Occipital lobe (tissue), 1 donor: ENCODE measurements at regions not wholly inside any gene's neighbourhood (a gene's known extent, or its start where the extent isn't known, plus 50 kb on each side); places are given as distances from the start of the nearest gene placed in this dataset.

ENCODE experiments used
- DNase-seq: peaks from one replicate; lab custom pipeline; 2025; lab: John Stamatoyannopoulos, UW

DNA sequence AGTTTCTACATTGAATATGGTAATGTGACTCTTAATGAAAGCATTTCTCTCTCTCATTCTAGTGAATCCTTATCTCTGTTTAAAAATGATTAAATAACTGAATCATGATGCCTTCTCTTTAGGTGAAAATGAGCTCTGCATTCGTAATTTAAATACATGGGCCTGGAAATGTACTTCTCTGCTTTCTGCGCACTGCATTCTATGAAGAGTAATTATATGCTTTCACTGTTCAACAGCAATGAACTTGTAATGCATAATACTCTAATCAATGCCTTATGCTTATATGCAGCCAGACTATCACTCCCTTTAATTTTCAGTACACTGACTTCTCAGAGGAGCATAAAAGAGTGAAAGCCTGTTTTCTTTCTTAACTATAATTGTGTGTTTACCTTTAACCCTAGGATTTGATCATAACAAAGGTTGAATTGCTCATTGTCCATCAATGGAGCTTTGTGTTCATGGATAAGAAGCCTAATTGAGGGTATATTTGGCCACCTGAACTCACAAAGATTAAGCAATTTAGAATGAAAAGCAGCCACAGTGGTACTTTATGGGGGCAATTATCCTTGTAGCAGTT, 330.8 kb upstream of the PDZRN3 start:
- DNase-seq = no peak

DNA sequence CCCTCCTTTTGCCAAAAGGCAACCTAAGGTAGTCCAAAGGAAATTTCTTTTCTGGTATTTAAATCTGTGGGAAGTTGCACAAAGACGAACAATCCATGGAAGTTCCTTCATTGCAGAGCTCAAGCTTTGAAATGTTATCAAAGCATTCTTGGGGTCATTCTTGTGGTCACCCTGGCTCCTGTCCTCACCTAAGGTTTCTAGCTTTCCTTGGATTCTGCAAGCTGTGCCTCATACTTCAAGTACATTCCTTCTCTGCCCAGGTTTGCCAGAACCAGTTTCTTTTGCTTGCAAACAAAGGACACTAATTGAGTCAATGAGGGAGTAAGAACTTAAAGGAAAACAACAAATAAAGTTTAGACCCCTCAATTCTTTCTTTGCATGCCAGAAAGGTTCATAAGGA, 329.8 kb upstream of the PDZRN3 start:
- DNase-seq = no peak

DNA sequence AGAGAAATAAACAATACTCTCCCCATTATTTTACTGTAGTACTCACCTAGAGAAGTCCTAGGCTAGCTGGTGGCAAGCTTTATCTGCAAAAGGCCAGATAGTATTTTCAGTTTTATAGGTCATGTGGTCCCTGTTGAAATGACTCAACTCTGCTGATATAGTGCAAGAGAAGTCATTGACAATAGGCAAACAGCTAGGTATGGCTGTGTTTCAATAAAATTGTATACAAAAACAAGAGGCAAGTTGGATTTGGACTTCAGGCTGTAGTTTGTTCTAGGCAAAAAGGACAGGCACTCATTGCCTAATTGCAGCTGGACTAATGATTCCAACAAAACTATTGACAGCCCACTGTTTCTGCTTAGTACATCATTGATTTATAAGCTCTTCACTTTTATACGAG, 328.0 kb upstream of the PDZRN3 start:
- DNase-seq = no peak

DNA sequence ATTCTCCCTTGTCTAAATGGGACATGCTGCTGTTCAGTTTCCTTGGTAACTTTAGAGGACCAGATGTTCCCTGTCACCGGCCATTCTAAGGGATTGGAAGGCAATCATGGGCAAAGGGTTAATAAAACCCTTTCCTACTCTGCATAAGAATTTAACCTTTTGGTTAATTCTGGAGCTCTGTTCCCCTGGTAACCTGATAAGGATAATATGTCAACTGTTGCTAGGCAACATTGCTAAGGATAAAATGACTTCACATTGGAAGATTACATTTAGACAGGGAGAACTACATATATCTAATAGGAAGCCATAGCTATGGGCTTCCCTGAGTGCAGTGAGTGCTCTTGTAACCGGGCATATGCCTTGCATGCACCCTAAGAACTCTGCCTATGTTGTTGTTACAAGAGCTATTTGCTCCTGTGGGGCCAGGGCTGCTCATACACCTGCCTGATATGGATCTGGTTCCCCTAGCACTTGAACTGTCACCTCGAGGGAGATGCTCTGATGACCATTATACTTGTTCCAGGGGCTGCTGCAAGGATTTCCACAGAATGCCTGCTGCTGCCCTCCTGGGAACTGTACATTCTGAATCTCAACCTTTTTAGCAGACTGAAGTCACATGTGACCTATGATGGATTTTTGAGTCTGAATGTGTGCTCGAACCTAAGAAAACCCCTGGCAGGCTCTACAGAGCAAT, 326.3 kb upstream of the PDZRN3 start:
- no peak for DNase-seq

DNA sequence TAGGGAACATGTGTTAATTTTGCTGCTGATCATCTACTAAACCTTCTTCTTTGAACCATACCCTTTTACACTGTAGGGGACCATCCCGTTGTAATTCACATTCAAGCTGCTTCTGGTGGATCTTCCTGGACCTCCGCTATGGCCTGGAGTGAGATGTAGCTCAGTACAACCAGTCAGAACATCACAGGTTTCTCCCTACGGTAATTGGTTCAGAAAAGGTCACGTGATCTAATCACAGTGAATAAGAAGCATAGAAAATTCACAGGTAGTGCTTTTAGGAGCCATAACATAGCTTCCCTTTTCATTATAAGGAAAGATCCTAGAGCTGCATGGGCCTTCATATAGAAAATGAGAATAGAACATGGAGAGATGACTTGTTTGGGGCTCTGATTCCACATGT, 320.8 kb upstream of the PDZRN3 start:
- DNase-seq = no peak

DNA sequence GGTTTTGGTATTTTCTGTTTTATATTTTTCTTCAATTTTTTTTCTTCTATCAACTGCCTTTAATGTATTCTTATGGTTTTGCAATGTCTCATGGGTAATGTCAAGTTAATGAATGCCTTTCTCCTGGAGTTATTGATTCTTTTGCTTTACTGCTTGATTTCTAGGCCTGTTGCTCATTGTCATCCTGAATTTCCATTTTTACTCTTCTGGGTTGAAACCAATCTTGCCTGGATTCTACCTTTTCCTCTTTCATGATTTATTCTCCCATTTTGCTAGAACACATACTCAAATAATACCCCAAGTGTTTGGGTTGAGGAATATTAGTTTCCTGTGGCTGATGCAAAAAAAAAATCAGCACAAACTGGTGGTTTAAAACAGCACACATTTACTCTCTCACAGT, 315.2 kb upstream of the PDZRN3 start:
- DNase-seq = no peak

DNA sequence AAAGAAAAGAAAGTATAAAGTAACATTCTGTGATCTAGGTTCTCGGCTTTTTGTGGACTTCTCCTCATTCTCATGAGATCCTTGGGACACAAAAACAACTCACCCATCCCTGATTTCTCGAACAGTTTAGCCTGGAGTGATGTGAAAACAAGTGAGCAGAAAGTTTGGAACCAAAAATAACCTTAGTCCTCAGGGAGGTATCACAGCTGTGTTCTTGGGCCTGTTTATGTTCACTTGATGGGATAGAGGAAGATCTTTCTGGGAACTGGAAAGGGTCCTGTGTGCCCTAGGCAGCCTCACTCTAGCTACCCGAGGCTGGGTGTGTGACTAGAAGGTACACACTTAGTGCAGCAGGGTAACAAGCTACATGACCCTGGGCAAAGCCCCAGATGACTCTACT, 308.8 kb upstream of the PDZRN3 start:
- DNase-seq = no peak

DNA sequence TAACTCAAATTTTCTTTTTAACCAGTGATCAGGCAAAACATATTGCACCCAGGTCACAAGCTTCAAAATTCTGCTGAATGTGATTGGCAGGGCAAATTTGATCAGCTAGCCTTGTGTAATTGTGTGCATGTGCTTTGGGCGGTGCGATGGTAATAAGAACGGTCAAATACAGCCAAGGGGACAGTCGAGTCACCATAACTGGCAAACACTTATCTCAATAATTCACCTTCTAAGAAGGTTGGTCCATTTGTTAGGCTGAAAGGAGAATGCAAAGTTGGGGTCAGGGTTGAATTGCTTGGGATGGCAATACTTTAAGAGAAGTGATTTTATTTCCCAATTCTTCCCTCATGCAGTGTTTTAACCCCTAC, 302.4 kb upstream of the PDZRN3 start:
- DNase-seq = no peak

DNA sequence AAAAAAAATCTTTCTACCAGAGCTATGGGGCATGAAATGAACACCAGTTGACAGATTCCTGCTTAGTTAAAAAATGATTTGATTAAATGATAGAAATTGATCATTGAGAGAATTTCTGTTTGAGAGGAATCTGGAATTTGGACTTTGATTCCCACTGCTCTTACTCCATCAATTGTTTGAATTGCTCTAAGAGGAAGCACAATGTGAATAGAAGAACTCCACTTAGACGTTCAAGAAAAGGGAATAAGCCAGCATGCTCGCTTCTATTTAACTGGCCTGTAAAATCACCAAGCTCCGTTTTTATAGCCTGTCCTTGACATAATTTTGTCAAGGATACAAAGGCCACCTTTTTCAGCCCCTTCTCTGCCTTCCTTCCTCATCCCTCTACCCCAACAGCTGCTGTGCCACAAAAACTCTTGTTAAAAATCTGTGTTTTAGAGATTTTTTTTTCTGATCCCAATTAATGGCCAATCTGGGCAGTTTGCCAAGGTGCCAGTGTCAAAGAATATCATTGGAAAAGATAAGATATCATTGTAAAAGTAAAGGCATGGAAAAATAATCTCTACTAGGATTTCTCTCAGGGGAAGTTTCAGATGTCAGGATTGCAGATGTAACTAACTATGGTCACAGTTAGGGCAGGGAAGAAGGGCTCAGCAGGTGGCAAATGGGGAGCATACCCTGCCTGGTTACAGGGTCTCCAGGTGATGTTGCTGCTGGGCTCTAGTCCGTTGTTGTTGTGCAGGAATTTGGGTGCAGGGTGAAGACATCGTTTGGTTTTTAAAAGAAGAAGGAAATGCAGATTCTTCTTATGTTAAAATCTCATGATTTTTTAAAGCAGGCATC, 301.8 kb upstream of the PDZRN3 start:
- DNase-seq = no peak

DNA sequence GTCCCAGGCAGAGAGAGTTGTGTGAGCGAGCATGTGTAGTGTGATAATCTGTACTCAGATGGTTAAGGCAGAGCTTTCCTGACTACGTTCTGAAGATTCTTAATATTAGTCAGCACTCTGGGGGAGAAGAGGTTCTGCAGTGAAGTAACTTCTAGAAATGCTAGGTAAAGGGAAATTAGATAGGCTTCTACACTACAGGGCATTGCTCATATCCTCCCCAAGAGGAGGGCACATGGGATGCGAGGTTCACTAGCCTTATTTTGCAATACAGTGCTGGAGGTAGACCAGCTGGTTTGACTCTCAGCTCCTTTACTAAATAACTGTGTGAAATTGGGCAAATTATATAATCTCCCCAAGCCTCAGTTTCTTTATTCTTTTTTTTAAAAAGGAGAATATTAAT, 300.3 kb upstream of the PDZRN3 start:
- no peak for DNase-seq

DNA sequence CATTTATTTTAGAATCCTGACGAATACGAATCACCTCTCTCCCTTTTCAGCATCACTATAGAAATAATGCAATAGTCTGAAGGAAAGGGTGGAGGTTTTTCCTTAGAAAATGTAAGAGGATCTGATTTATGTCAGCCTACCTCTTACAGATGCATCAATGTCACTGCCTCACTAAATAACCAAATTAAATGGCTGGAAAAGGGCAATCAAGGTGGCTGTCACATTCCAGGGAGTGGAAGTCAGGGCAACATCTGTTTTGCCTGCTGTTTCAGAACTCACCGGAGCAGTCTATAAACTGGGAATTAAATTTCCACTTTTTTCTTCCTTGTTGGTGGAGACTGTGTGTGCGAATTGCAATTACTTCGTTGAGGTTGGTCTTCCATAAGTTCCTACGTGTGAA, 299.3 kb upstream of the PDZRN3 start:
- DNase-seq = no peak

DNA sequence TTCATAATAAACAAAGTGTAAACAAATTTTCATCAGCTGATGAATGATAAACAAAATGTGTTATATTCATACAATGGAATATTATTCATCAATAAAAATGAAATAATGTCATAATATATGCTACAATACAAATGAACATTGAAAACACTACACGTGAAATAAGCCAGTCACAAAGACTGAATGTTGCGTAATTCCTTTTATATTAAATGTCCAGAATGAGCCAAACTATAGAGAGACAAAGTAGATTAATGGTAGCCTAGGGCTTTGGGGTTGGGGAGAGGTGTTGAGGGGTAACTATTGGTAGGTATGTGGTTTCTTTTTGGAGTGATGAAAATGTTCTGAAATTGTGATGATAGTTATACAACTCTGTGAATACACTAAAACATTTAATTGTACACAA, 292.9 kb upstream of the PDZRN3 start:
- DNase-seq = no peak

DNA sequence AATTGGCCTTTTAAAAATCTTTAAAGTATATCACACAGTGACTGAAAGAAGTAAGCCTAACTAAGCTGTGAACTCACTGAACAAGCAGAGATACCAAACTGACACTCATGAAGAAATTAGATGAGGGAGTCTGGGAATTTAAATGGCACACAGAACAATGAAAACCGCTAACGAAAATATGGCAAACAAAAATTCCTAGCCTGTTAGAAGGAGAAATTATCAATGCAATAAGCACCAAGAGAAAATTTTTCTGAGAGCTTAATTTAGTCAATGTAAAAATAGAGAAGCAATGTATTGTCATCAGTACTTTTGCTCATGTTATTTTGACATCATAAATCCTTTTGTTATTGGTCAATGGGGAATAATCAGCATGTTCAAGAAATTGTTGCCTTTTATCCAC, 291.1 kb upstream of the PDZRN3 start:
- DNase-seq = no peak

DNA sequence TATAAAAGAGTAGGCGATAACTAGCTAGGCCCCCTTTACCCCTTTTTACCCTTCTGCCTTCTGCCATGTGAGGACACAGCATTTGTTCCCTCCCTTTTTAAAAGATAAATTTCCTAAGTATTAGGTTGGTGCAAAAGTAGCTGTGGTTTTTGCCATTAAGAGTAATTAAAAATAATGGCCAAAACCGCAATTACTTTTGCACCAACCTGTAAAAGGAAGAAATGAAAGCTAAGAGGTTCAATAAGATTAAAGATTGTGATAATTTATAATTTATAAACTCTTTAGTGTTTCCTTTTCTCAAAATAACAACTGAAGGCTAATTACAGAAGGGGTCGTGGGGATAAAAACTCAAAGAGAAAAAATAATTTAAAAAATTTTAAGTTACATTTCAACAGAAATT, 283.5 kb upstream of the PDZRN3 start:
- no peak for DNase-seq

DNA sequence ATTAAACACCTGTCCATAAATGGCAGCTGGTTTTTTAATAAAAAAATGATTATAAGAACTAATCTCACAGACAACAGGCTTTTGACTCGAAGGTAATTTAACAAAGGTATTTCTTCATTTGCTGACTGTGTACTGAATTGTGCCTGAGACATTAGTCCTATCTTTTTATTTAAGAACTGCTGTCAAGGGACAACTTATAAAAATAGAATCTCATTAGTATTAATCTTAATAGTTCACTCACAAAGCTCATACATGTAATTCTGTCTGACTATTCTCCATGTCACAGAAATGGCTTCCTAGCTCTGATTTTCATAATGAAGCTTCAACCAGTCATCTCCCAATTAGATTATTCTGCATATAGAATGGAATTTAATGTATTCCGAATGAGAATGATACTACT, 276.9 kb upstream of the PDZRN3 start:
- DNase-seq = no peak

DNA sequence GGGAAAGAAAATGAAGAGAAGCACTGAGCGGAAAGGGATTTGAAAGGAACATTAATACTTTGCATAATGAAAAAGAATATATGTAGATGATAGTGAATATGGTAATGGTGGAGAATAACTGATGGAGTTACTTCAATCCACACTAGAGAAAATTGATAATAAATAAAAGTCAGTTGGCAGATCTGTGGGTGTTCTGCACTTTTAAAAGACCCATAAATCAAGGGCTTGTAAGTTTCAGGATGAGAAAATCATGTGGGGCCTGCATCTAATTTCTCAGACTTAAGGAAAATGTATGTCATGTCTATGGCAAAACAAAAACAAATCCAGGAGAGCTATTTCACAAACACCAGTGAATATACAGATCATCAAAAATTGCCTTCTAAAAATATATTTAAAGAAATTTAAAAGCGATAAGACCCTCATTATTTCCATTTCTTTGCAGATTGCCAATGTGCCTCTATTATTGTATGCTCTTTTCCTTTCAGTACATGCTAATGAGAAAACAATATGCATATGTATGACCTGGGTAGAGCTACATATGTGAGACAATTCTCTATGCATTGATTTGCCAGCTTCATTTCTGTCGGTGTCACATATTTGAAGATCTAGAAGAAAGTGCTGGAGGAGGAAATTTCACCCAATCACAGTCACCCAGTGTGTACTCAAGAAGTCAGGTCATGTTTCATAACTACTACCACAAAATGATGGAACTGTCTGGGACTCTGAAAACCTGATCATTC, 269.9 kb upstream of the PDZRN3 start:
- DNase-seq = no peak

DNA sequence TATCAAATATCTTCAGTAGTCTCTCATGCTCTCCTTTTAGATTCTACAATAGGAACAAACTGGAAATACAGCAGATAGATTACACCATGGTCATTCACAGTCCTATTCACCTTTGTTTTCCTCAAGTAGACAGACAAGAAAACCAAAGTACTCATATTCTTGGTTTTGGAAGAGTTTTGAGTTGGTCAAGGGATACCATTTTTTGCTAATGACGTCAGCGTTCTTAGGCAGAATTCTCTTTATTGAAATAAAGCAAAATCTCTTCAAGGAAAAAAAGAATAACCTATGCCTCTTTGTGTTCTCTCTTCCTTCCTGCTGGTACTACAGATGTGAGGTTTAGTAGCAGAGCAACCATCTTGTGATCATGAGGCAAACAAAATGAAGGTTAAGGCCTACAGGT, 268.3 kb upstream of the PDZRN3 start:
- no peak for DNase-seq

DNA sequence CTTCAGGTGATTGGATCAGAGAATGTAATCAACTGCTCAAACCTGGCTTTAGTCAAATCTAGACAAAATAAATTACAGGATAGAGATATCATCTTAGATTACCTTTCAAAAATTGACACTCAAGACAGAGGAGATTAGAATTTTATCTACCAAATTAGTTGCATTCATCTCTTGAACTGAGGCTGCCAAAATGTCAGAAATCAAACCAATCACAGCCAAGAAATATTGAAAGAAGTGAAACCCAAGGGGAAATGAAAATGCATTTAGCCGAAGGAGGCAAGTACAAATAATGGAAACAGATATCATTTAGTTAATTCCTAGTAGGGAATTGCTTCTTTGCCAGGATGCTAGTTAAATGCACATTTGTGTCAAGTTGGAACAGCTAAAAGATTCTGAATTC, 261.1 kb upstream of the PDZRN3 start:
- DNase-seq = no peak

DNA sequence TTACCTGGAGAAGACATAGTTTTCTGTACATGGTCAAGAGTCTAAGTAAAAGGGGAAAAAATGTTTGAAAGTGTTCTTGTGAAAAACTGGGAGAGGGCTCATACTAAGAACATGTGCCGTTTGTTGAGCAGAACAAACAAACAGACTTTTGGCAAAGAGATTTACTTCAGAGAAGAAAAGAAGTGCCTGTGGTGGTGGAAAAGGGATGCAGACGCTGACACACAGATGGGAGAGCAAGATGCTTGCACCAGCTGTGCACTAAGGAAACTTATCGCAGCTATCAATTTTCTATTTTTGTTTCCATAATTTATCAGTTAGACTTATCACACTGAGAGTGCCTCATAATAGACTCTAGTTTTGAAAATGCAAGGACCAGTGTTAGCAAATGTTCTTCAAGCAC, 259.6 kb upstream of the PDZRN3 start:
- DNase-seq = no peak

DNA sequence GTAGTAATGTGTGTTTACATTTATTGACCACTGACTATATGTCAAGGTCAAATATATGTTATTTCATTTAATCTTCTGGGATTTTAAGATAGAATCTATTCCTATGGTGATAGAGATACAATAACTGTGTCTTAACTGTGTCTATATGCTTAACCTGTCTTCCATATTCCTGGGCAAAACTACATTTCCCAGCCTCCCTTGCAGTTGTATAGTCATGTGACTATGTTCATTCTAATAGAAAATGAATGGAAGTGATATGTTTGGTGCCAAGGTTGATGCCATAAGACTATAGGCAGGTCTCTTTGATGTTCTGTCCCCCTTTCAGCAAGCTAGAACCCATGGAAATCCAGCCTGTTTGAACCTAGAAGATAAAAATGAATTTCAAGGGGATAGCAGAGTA, 258.8 kb upstream of the PDZRN3 start:
- no peak for DNase-seq

DNA sequence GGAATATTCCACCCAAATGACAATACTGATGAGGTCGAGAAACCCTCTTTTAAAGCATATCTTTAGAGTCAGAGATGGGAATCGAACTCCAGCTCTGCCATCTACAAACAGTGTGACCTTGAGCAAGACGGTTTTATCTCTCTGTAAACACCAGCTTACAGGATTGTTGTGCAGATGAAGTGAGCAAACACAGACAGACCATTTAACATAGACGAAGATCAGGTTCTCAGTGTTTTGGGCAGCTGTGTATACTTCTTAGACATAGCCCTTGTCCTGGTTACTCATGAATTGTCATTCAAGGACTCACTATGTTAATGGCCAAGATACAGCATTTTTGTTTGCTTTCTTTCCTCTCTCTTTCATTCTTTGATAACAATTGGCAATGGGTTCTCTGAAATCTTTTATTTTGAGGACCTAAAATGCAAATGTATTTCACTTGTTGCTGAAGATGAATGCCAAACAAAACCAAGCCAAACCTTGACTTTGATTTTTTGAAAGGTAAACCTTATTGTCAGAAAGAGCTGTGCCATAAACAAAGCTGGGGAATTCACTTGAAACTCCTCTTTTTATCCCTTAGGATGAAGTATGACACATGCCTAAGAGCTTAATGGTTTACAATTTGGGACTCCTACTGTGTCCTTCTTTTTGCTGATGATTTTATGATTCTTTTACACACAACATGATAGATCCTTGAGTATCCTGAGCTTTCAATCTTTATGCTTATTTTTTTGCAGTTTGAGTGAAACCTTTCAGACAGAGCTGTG, 250.0 kb upstream of the PDZRN3 start:
- DNase-seq = no peak

DNA sequence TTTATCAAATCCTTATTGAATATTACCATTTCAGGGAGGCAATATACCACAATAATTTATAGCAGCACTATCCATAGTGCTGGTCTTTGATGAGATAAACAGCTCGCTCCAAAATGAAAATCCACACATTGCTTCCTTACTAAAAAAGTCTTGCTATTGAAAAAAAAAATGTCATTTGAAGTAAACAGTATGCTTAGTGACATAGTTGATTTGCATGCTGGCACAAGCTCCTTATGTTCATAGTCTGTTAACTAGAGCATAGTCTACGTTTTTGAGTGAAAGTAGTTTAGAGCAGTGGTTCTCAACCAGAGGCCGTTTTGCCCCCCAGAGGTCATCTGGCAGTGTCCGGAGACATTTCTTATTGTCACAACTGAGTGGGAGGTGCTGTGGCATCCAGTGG, 249.4 kb upstream of the PDZRN3 start:
- no peak for DNase-seq
